22Rv1 (cell line): ENCODE measurements at regions not wholly inside any gene's neighbourhood (a gene's known extent, or its start where the extent isn't known, plus 50 kb on each side); places are given as distances from the start of the nearest gene placed in this dataset.

Experiments
- CTCF ChIP-seq: fragments of 450-650 bp; IDR thresholded peaks from 2 replicates; pipeline ENCODE4 v1.5.1; 2017; ENCODE audit warnings: mild to moderate bottlenecking
- ZFX ChIP-seq: fragments of 450-650 bp; IDR thresholded peaks from 2 replicates; pipeline ENCODE4 v1.6.1; 2017; ENCODE audit warnings: antibody characterized with exemption, borderline replicate concordance

GRCh38 chr4:154009788-154010187, 220.9 kb upstream of the SFRP2 start:
- no peak for TF ChIP-seq CTCF
- TF ChIP-seq ZFX, result no peak
